GM21576 (cell line): ENCODE measurements at regions not wholly inside any gene's neighbourhood (a gene's known extent, or its start where the extent isn't known, plus 50 kb on each side); places are given as distances from the start of the nearest gene placed in this dataset.
"Not testable (repeated sequence)": the region's sequence is repeated elsewhere in the genome, so short reads cannot be mapped to it uniquely, and the experiment has no call there.

Experiments
- ATAC-seq: cut with Tn5 transposase; IDR thresholded peaks from one replicate; pipeline ENCODE4 v1.9.1; 2021; ENCODE audit warnings: mild to moderate bottlenecking, moderate library complexity; ENCODE audit not compliant: unreplicated experiment

DNA sequence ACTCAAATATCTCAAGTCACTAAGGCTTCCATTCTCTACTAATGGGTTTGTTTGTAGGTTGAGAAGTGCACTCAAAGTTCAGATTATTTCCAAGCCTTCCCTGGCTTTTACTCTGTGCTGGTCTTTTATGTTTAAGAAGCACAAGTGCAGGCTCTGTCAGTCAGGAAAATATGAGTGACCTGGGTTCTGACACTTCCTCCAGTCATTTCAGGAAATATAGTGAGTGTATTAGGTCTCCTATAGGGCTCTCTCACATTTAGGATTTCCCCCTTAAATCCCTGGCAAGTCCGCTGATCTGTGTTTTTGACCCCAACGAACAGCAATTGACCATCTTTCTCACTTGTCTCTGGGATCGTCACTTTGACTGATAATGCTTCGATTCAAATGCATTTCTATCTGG lies 210.2 kb downstream of the ARPP21 start:
- no peak for ATAC-seq

DNA sequence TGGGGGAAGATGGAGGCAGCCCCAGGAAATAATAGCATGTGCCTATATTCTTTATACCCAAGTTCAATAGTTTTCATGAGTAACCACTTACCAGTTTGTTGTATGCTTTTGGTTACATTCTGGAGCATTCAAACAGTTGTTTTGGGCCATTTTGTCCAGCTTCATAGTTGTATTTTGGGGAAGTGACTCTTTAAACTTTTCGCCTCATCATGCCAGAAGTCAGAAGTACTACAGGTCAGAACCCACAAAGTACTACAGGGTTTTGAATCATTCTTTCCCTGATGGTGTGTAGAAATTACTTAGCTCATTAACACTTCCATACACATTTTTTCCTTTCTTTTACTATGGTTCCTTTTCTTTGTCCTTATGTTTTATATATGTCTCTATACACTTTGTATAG lies 210.6 kb downstream of the ARPP21 start:
- ATAC-seq = no peak

DNA sequence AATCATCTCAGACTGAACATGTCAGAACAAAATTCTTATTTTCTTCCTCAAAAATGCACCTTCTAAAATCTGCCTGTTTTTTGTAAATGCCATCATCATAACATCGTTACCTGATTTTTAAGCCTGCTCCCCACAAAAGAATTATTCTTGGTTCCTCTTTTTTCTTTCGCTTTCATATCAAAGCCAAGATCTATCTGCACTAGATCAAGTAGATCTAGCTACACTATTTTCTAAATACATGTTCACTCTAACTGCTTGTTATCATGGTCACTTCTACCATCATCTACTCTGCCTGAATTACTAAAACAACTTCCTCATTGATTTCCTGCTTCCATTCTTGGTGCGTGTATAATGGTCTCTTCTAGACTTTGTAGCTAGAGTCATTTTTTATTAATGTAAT lies 217.7 kb downstream of the ARPP21 start:
- peak; percentile 91 for ATAC-seq

DNA sequence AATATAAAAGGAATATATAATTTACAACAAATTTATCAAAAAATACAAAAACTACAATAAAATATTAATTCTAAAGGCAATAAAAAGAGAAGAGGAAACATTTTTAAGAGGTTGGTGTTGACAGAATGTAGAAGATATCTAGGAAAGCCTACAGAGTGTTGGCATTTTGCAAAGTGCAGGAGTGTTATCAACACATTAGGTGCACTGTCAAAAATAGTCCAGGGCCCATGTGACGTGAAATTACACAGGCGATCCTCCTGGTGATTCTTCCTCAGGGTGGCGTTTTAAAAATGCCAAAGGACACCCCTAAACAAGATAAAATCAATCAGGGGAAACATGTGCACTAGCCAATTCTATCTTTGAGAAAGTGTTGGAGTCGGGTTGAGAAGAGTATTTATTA lies 222.7 kb downstream of the ARPP21 start:
- ATAC-seq = no peak

DNA sequence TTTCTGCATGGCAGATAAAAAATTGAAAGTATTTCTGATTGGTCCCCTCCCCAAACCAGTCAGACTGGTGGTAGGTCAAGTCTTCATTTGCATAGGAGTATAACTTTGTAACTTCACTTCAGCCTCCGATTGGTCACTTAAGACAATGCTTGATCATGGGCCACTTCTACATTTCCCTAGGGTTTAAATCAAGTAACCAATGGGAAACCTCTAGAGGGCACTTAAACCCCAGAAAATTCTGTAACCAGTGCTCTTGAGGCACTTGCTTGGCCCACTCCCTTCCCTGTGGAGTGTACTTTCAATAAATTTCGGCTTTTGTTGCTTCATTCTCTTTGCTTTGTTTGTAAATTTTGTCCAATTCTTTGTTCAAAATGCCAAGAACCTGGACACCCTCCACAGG lies 225.5 kb downstream of the ARPP21 start:
- no peak for ATAC-seq

DNA sequence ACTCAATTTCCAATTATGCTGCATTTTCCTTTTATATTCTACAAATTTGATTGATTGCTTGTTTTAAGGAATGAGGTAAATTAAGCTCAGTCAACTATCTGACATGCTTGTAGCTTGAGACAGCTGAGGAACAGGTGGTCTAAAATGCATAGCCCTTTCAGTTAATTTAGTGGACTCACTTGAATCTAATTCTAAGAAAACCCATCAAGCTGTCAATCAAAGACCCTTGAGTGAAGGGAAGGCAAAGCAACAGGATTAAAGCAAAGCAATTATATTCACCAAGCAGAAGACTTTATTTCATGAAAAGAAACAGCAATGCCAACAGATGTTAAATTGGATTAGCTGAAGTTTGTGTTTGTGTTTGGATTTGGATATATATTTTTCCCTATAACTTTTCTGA lies 228.5 kb downstream of the ARPP21 start:
- ATAC-seq = no peak

DNA sequence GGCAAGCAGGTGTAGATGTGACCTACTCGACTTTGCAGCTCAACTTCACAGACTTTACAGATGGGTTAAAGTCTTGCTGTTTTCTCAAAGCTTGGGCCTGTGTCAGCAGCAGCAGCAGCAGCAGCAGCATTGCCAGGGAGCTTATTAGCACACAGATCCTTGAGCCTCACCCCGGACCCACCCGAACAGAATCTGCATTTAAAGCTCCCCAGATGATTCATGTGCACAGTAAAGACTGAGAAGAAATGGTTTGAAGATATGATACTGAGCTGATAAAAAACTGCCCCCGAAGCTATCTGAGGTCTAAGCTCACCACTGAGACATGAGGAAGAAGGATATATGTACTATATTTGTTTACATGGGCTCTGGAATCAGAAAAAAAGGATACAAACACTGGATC lies 231.7 kb downstream of the ARPP21 start:
- ATAC-seq = no peak

DNA sequence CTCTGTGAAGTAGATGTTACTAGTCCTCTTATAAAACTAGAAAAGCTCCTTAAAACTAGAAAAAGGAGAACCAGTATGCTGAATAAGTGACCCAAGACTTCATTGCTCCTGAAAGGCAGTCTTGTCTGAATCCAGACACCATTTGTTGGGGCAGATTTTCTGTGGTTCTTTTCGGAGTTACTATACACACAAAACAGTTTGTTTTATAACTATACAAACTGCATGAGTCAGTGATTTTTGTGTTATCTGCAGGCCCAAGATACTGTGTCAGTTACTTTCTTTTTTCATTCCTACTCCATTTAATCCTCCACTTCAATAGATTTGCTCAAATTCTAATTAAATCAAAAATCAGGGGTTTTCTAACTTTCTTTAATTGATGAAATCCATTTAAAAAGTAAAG lies 244.6 kb downstream of the ARPP21 start:
- ATAC-seq = no peak

DNA sequence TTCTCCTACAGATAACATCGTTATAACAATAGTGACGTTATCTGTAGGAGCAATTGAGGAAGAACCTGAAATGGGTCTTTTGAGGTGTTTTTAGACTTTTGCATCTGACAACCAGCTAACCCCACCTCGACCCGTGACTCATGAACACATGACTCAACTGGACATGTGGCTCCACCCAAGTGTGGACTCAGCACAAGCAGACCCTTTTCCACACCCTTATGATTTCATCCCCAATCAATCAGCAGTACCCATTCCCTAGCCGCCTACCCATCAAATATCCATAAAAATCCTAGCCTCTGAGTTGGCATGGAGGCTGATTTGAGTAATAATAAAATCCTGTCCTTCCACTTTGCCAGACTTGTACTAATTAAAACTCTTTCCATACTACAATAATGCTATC lies 255.4 kb downstream of the ARPP21 start:
- no peak for ATAC-seq

DNA sequence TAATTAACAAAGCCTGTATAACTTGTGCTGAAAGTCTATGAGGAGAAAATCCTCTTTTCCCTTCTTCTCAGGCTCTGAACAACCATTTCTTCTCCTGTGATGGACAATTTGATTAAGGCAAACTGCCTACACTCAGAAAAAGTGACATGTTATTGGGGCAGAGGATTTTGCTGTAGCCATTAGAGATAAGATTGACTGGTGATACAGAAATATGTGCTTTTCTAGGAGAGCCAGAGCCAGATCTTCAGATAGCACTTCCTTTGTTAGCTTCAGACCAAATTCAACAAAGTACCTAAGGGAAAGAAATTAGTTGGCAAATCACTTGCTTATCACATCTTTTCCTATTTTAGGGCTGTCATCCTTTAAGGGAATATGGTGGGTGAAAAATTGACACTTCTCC lies 259.9 kb downstream of the ARPP21 start:
- no peak for ATAC-seq

DNA sequence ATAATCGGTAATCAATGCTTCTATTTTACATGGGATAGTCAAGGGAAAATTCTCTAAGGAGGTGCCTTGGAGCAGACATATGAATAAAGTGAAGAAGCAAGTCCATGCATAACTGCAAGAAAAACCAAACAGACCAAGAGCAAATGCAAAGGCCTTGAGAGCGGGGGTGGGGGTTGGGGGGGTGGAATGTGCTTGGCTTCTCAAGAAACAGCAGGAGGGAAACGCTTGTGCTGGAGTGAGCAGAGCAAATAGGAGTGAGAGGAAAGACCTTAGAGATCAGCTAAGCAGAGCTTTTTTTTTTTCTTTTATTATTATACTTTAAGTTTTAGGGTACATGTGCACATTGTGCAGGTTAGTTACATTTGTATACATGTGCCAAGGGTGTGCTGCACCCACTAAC lies 260.8 kb downstream of the ARPP21 start:
- ATAC-seq = no peak

DNA sequence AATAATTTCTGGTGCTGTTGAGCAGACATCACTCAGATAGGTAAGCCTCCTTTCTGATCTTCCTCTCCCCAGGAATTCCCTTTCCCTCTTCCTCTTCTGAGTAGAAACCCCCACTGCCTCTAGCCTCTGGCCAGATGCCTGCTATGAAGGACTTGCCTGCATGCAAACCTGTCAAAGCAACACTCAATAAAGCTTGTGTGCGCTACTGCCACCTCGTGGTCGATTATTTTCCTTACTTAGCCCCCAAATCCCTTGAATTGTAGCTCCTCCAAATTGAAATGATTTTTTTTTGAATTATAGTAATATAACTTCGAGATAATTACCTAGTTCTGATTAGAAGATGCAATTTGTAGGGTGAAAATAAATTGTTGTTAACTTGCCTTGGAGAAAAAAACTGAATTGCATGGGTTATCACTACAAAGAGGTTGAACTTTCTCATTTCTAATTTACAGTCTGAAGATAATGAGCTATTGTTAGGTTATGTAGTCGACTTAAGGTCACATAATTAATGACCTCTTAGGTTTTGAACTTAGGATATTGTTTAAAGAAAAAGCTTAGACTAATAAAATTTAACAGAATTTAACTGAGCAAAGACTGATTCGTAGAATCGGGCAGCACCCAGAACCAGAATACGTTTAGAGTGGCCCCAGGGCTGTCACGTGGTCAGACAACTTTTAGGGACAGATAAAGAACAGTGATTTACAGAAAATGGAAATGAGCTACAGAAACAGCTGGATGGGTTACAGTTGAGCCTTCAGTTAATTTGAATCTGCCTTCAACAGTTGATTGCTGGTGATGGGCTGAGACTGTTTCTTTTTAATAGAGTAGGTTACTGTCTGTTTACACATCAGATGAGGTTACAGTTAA lies 269.3 kb downstream of the ARPP21 start:
- ATAC-seq = peak; percentile 89

DNA sequence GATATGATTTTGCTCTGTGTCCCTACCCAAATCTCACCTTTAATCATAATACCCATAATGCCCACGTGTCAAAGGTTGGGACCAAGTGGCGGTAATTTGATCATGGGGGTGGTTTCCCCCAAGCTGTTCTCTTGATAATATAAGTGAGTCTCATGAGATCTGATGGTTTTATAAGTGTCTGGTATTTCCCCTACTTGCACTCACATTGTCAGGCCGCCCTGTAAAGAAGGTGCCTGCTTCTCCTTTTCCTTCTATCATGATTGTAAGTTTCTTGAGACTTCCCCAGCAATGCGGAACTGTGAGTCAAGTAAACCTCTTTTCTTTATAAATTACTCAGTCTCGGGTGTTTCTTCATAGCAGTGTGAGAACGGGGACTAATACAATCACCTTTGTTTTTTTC lies 279.8 kb downstream of the ARPP21 start:
- no peak for ATAC-seq

DNA sequence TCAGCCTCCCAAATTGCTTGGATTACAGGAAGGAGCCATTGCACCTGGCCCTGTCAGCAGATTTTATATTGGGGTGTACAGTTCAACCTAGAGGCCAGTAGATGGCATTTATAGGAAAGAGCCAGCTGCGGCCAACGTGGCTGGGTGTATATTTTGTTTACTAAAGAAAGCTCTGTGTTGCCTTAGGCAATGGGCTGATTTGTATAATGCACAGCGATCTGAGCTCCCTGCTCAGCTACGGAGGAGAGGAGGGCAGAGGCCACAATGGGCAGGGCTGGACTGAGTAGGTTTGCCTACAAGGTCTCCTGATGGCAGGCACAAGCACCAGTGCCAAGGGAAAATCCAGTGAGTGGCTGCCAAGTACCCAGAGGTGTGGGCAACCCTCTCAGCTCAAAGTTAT lies 282.4 kb downstream of the ARPP21 start:
- no peak for ATAC-seq

DNA sequence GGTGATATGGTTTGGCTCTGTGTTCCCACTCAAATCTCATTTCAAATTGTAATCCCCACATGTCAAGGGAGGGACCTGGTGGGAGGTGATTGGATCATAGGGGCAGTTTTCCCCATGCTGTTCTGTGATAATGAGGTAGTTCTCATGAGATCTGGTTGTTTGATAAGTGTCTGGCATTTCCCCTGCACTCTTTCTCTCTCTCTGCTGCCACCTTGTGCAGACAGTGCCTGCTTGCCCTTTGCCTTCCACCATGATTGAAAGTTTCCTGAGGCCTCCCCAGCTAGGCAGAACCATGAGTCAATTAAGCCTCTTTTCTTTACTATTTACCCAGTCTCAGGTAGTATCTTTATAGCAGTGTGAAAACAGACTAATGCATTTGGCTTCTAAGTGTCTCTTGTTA lies 284.7 kb downstream of the ARPP21 start:
- not testable (repeated sequence) for ATAC-seq

DNA sequence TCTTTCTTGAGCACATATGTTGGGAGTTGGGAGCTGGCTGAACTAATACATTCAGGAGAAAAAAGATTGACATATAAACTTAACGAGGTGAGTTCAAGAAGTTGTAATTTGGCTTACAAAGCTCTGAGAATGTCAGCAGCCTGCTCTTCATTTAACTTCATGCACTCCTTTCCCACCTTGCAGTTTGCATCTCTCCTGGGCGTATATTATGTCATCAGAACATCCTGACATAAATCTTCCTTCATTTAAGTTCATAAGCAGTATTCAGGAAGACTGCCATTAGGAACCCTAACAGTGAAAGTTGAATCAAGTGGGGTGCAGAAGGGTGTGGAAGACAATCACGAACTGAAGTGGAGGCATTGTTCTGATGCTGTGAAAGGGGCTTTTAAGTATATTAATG lies 288.1 kb downstream of the ARPP21 start:
- no peak for ATAC-seq

DNA sequence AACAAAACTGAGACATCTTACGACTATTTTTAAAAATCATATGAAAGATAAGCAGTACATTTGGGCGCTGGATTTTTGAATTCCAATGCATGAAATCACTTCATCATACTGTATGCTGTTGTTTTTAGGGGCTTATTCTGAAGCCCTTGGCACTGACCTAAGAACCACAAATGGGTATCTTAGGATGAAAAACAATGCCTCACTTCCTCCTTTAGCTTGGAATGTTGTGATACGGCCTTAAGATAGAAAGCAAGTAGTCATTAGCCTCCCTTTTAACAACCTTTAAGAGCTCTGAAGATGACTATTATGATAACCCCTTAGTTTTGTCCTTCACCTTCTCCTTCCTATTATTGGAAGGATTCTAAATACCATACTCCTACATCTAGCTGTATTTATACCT lies 289.8 kb downstream of the ARPP21 start:
- ATAC-seq = no peak

DNA sequence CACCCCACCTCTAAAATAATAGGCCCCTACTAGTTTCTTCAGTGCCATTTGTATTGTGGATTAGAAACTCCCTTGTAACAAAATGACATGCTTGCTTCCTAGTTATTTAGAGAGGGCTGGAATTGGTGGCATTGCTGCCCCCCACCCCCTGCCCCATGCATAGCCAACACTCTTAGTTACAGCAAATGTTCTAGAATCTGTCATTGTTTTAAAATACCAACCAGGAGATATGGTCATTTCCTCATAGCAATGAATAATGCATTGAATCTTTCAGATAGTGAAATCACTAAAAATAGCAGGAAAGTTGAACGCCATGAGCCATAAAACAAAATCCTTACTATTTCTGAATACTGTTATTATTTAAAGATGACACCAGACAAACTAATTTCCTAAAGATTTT lies 292.5 kb downstream of the ARPP21 start:
- no peak for ATAC-seq

DNA sequence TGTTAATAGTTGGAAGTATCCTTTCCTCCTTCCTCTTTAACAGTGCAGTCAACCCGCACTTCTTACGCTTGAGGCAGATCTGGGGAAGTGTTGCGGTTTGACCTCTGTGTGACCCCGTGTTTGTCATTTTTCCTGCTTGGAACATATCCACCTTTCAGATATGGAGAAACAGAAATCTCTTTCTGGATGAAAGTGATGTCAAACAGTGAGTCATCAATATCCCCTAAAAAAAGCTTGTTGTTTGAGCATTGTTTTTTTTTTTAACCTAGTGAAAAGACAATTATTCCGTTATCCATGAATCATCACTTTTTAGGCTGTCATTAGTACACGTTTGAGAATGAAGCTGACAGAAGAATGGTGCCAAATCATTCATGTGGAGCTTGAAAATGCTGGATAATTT lies 293.7 kb downstream of the ARPP21 start:
- no peak for ATAC-seq

DNA sequence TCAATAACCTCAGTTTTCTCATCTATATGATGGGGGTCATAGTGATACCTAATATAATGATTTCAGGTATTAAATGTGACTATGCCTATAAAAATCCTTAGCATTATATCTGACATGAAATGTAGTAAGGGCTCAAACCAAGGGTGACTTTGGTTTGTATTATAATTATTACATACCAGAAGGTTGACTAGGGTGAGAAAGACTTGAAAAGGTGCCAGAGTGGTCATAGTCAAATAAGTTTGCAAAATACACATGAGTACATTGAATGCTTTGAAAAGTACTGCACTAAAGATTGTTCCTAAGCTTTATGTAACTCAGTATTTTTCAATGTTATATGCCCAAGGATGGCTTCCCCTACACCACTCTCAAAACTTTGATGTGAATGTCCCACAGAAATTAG lies 297.2 kb downstream of the ARPP21 start:
- no peak for ATAC-seq

DNA sequence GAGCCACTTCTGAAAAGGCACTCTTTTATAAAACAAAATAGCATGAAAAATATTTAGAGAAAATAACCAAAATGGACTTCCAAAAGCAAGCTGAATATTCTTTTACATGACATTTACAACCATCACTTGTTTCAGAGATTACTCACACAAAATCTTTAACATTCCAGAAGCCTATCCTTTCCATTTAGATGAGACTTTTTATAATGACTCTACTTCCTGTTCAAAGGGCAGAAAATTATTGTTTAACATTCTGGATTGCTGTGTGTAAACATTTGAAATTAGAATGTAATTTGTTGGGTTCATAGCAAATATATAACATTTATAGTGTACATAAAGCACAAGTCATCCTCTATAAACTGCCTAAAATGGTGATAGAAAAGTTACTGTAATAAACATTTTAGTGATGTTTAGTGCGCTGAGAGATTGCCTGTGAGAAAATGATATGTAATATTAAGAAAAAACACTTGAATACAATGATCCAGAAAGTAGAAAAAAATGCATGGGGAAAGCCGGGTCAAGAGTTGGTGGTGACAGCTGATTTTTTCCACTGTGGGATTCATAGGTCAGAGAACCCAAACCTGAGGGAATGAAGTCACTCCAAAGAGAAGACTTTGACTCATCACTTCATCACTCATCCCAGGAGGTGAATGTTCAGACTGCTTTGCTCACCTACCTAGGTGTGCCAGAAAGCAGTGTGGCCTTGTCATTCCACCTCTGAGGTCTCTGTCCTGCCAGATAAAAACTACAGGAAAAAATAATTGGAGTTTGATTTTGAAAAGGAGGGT lies 305.8 kb downstream of the ARPP21 start:
- no peak for ATAC-seq

DNA sequence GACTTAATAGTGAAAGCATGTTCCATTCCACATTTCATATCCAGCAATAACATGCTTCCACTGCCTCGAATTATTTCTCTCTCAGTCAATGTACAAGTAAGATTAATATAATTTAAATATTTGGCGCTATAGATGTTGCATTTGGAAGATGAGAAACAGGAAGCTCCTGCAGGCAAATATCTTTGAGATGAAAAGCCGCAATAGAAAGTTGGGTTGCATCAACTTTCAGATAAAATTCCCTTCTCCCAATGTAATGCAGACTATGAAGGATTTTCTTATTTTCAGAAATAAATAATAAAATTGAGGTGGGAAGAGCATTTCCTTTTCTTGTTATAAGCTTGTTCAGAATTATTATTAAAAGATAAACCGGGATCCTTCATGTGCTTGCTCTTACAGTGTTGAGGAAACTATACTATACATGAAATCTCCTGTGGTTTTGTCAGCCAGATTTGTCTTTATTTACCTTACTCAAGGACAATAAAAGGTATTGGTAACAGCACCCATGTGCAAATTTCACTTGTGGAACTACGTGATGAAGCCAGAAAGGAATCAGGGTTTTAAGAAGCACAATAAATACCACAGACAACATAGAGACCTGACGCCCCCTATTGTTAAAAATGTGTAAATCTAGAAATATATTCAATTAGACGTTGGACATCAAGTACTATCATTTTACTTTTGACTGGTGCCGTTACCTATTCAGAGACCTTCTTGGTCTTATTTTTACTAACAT lies 307.0 kb downstream of the ARPP21 start:
- no peak for ATAC-seq
